NCI-H526 treated with DMSO at 0.1 percent for 48 hours (cell line): ENCODE measurements at regions not wholly inside any gene's neighbourhood (a gene's known extent, or its start where the extent isn't known, plus 50 kb on each side); places are given as distances from the start of the nearest gene placed in this dataset.
"Not testable (repeated sequence)": the region's sequence is repeated elsewhere in the genome, so short reads cannot be mapped to it uniquely, and the experiment has no call there.

Experiments used
- DNase-seq: peaks from one replicate; lab custom pipeline; 2025; lab: John Stamatoyannopoulos, UW

DNA sequence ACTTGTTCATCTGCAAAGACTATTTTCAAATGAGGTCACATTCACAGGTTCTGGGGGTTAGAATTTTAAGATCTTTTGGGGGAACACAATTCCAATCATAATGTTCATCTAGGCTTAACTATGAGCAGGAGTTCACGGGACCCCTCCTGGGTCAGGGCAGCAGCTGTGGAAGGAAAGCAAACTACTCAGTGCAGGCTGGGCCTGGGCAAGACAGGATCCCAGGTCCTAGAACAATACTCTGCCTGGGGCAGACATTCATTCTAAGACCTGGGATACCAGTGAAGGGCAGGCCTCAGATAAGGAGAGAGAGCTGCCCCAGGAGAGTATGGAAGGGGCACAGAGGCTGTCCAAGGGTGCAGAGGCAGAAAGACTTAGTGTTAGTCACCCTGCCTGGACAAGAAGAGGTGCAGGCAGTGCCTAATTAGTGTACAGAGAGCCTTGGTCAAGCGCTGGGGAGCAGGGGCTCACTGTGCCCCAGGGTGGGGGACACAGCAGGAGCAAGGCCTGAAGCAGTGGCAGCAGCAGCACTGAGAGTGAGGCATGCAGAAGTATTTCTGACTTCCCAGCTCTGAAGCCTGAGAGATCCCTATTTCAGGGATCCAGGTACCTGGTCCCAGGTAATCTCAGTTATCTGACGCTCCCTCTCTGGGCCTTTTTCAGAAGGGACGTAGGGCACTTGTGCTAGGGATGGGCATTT is 123.0 kb upstream of the MAMLD1 start:
- no peak for DNase-seq

- DNase-seq, result no peak
Measured at GRCh38 chrX:150240643-150240970, 122.5 kb upstream of the MAMLD1 start.

DNA sequence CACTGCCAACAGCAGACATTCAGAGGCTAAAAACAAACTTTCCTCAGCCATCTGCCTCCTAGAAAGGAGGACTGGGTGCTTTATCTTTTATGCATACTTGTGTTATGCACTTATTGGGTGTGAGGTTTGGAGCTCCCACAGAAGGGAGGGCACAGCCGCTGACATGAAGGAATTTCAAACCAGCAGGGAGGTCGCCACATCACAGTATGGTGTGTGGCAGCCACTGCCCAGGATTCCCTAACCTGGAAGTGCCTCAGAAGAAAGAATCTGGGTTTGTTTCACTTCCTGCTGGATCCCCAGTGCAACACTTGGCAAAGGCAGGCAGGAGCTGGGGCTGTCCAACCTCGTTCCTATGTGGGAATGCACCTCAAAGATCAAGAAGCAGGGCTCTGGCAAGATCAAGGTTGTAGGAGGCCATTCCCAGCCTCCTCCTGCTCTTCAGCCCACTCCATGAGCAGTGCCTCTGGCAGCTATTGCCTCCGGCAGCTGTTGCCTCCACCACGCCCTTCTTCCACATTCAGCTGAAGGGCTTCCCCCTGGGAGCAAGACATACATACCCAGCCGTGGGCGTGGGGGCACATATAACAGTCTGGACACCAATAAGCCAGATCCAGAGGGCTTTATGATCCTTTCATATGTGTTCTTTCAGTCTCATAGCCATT is 109.0 kb upstream of the MAMLD1 start:
- DNase-seq, result no peak

DNA sequence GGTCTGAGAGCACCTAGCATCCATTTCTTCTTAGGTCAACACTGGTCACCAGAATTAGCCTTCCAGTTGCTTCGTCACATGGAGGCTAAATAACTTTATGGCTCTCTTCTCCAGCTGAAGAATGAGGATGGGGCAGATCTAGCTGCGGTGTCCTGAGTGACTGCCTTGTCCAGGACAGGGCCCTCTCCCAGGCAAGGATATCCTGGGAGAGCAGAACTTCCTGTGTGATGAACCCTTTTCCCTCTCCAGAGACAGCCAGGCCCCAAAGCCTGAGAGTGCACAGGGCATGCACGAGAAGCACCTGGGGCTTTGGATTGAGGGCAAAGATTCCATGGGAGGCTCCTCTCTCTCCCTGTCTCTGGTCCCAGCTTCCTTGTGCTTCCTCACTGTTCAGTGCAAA is 108.2 kb upstream of the MAMLD1 start:
- no peak for DNase-seq

GRCh38 chrX:150255441-150256296 is 107.4 kb upstream of the MAMLD1 start:
- DNase-seq, result no peak

DNA sequence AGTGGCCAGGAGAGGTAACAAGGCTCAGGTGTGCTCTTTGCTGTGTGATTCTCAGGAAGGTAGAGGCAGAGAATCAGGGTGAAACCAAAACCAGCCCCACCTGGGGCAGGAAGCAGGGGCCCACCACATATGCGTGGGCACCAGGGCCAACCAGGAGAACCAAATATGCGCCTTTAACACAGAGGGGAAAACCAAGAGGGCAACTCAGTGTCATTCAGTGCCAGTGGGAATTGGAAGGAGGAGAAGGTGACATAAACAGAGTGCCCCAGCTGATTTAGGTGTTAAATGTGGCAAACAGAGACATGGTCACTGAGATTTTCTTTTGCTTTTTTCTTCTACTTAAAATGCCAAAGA is 106.8 kb upstream of the MAMLD1 start:
- no peak for DNase-seq

GRCh38 chrX:150257353-150258175 is 105.6 kb upstream of the MAMLD1 start:
- DNase-seq, result no peak

DNA sequence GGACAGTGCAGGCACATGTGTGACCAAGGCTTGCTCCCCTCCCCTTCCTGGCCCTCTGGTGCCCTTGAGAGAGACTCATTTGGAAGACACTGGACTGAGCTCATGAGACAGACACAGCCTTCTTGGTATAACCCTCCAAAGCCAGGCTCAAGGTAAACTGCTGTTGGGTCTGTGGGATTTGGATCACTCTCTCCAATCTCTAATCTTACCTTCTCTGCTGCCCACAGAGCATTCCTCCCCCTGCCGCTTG is 105.0 kb upstream of the MAMLD1 start:
- no peak for DNase-seq

GRCh38 chrX:150258463-150259430 is 104.4 kb upstream of the MAMLD1 start:
- no peak for DNase-seq

DNA sequence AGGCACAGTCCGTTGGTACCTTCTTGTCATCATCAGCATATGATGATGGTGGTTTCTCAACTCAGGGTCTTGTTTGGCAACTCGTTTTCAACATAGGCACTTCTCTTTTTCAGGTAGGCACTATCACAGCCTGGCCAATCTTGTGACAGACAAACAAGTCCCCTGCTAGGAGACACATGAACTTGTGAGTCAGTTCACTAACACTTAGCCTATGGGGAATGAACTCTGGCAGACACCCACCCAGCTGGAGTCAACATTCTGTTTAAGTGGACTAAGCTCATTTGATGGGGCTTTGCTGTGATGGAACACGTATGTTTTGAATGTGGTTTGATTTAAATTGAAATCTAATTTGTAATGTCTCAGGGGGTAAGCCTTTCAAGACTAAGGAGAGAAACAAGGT is 100.7 kb upstream of the MAMLD1 start:
- no peak for DNase-seq

DNA sequence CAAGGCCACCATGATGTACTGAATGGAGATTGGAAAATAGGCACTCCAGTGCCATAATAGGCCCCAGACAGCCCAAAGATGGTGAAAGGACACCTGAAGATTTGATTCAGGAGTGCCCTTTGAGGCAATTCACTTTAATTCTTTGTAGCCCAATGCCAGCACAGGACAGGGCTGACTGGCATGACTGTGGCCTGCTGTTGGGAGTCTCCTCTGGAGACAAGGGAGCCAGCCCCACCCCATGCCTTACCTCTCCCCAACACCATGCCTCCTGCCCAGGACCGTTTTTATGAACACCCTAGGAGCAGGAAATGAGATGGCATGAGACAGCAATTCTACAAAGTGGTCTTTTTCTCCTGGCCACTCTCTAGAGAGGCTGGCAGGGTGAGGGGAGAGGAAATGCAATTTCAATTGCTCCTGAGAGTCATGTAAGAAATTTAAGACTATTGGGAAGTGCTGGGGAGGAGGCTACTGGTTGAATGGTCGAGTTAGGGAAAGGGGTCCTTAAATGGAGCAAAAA is 94.2 kb upstream of the MAMLD1 start:
- no peak for DNase-seq

- DNase-seq, result no peak
Measured at GRCh38 chrX:150269605-150270254, 93.4 kb upstream of the MAMLD1 start.

GRCh38 chrX:150270622-150271021 is 92.5 kb upstream of the MAMLD1 start:
- DNase-seq, result no peak

DNA sequence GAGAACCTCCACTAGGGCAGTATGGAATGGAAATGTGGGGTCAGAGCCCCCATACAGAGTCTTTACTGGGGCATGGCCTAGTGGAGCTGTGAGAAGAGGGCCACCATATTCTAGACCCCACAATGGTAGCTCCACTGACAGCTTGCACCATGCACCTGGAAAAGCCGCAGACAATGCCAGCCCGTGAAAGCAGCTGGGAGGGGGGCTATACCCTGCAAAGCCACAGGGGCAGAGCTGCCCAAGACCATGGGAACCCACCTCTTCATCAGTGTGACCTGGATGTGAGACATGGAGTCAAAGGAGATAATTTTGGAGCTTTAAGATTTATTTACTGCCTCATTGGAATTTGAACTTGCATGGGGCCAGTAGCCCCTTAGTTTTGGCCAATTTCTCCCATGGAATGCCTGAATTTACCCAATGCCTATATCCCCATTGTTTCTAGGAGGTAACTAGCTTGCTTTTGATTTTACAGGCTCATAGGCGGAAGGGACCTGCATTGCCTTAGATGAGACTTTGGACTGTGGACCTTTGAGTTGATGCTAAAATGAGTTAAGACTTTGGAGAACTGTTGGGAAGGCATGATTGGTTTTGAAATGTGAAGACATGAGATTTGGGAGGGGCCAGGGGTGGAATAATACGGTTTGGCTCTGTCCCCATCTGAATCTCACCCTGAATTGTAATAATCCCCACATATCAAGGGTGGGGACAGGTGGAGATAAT is 89.4 kb upstream of the MAMLD1 start:
- DNase-seq, result not testable (repeated sequence)

DNA sequence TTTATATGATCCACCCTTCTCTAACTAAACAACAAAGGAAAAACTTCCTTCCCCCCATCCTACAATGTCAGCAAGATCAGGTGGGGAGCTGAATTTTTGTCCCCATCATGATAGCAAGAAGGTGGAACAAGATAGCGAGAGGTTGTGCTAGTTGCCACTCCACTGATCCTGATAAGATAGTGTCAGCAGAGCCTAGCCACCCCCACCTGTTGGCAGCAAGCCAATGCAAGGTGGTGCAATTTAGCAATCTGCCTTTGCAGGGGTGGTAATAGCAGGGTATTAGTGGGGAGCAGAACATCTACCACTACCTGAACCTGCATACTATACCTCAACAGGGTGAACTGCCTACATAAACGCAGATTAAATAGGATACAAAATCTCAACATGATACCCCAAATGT is 80.2 kb upstream of the MAMLD1 start:
- DNase-seq, result no peak

- DNase-seq, result no peak
Measured at GRCh38 chrX:150291014-150291413, 72.1 kb upstream of the MAMLD1 start.

DNA sequence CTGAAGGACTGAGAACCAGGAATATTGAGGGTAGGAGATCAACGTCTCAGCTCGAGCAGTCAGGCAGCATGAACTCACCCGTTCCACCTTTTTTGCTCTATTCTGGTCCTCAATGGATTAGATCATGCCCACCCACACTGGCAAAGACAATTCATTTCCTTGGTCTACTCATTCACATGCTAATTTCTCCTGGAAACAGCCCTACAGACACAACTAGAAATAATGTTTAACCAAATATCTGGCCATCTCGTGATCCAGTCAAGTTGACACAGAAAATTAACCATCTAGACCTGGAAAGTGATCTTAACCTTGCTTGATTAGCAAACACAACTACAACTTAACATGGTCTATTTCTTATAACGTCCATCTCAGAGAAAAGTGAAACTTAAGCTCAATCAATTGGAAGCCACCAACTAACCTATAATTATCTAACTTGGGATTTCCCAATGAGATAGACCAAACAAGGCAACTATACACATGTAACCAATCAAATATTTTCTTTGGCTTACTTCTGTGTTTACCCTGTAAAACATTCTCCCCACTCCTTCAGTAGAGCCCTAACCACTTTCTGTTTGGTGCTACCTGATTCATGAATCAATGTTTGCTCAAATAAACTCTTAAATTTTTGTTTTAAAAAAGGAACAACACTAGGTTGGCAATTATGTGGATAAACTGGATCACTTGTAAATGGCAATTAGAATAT is 69.7 kb upstream of the MAMLD1 start:
- DNase-seq, result no peak

DNA sequence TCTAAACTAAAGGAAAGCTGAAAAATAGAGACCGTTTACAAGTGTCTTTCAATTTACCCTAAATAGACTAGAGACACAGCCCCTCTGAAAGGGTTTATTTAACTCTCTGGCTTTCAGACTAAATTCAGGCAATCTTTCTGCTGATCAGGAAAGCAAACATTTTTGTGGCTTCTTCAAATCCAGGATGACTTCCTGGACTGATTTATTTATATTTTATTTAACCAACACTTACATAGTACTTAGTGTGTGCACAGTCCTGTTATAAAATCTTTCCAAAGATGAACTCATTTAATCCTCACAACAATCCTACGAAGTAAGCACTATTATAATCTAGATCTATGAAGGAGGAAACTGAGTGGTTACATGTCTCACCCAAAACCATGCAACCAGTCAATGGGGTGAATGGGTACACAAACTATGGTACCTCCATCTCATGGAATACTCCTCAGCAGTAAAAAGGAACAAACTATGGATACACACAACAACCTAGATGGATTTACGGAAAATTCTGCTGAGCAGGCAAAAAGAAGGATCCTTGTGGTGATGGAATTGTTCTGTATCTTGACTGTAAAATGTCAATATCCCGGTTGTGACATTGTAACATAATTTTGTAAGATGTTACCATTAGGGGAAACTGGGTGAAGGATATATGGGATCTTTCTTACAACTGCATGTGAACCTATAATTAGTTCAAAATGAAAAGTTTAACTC is 64.1 kb upstream of the MAMLD1 start:
- no peak for DNase-seq

- DNase-seq, result no peak
Measured at GRCh38 chrX:150299579-150299978, 63.5 kb upstream of the MAMLD1 start.
